HG03280 (cell line): ENCODE measurements at regions not wholly inside any gene's neighbourhood (a gene's known extent, or its start where the extent isn't known, plus 50 kb on each side); places are given as distances from the start of the nearest gene placed in this dataset.
"Not testable (repeated sequence)": the region's sequence is repeated elsewhere in the genome, so short reads cannot be mapped to it uniquely, and the experiment has no call there.

Experiments used
- ATAC-seq: cut with Tn5 transposase; IDR thresholded peaks from one replicate; pipeline ENCODE4 v1.9.1; 2021; ENCODE audit warnings: mild to moderate bottlenecking, moderate library complexity; ENCODE audit not compliant: unreplicated experiment

DNA sequence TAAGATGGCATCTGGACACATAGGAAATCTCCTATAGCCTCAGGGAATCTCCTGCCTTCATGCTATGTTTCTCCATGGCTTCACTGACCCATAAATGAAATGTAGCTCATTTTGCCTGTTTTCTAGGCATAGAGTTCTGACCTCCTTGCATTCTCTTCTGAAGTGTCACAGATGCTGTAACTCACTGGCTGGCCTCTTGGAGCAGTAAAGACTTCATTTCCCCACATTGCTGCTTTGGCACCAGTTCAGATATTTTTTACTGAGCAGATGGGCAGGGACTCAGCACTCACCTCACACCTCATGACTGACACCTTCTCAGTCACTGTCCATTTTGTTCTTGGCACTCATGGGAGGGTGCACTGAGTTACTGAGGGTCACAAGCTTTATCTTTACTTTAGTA, 286.7 kb upstream of the TGFBR2 start:
- peak; percentile 64 for ATAC-seq

- no peak for ATAC-seq
Observed at GRCh38 chr3:30320392-30320791, 286.0 kb upstream of the TGFBR2 start.

DNA sequence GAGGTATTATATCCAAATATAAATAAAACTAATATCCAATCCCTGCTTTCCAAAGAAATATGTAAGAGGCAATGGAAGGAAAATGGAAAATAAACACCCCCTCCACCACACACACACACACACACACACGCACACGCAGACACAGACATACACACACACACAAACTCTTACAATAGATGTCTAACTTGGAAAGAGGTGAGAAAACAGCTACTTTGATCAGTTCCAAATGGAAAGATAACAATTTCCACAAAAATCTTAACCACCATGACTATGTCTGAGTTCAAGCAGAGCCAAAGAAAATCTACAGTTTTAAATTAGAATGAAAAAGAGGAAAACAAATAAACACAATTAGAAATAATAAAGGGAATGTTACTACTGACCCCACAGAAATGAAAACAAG, 285.3 kb upstream of the TGFBR2 start:
- no peak for ATAC-seq

GRCh38 chr3:30323649-30324048, 282.8 kb upstream of the TGFBR2 start:
- ATAC-seq = not testable (repeated sequence)

GRCh38 chr3:30324587-30324986, 281.8 kb upstream of the TGFBR2 start:
- no peak for ATAC-seq

DNA sequence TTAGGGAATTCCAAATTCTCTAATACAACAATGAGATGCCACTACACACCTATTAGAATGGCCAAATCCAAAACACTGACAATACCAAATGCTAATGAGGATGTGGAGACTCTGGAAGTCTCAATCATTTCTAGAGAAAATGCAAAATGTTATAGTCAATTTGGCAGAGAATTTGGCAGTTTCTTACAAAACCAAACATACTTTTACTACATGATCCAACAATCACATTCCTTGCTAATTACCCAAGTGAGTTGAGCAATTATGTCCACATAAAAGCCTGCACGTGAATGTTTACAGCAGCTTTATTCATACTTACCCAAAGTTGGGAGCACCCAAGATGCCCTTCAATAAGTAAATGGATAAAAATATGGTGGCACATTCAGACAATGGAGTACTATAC, 278.4 kb upstream of the TGFBR2 start:
- not testable (repeated sequence) for ATAC-seq

DNA sequence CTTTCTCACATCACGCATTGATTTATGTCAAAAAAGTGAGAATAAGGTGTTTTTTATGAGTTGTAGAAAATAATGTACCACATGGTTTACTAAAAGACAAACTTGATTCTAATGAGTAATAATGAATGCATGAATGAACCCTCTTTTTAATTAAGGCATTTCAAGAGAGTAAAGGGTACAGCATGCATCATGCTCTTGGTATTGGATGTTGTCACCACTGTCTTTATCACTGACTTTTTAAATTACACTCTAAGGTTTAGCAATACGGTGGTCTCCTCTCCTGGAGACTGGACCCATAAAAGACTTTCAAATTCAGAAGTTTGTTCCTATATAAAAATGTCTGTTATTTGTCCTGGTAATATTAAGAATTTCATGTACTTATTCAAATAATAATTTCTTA, 277.5 kb upstream of the TGFBR2 start:
- not testable (repeated sequence) for ATAC-seq

GRCh38 chr3:30331519-30331918, 274.9 kb upstream of the TGFBR2 start:
- ATAC-seq = no peak

DNA sequence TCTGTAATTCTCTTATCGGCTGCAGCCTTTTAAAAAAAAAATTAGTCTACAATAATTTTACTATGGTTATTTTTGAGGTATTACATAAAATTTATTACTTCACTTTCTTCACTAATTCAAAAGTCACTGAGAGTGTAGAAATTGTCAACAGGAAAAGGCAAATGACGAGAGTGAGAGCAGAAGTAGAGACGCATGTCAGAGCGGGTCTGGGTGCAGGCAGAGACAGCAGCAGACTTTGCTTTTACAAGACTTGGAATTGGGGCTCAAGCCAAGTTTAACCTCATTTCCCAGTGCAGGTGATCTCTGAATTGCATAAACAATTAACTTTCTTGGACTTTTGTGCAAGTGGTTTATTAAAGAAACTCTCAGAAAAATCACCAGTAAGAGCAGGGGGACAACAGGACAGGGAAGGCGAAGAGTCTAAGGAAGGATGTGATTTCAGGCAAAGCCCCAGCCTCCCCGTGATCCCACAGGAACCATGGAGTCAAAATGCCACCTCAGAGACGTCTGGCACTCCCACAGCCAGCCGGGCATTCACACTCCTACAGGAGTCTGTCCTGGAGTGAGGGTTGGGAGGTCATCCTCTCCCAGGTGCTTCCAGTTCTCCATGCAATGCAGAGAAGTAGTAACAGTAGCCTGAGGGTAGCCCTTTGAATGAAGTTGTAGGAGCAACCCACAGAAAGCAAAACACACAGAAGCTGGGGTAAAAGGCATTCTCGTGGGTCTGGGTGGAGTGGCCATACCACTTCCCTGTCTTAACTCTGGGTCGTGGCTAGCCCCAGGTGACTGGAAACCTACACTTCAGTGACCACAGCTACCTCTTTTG, 274.0 kb upstream of the TGFBR2 start:
- no peak for ATAC-seq

DNA sequence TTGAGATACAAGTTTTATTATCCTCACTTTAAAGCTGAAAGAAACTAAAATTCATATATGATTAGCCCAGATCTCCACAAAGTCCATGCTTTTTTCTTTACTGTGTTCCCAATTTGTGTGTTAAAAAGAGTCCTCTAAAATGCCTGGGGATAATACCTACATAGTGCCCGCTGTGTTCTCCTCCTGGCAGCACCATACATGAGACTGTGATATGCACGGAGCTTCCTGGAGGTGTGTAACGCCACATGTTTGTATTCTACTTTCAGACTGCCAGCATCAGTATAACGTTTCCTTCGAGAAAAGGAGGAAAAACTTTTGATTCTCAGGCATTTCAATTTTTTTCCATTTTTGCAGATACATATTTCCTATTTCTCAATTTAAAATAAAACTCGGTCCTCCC, 273.3 kb upstream of the TGFBR2 start:
- no peak for ATAC-seq

- ATAC-seq = no peak
Observed at GRCh38 chr3:30333903-30334302, 272.5 kb upstream of the TGFBR2 start.

DNA sequence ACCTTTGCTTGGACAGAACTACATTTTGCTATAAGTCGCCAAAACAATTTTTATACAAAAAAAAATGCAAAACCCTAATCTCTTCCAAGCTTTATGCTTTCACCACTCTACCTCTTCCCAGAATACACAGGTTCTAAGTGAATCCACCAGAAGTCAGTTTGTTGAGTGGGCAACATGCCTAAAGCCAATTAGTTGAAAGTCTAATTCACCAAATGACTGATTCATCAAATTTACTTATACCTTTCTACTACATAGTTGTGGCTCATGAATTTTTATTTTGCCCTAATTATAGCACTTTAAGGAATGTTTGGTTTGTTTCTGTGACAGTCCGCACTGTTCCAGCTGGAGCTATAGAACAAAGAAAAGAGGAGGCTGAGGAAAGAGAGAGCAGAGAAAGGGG, 265.9 kb upstream of the TGFBR2 start:
- ATAC-seq = no peak

GRCh38 chr3:30341079-30341478, 265.3 kb upstream of the TGFBR2 start:
- ATAC-seq = no peak

- no peak for ATAC-seq
Observed at GRCh38 chr3:30341851-30342250, 264.6 kb upstream of the TGFBR2 start.

DNA sequence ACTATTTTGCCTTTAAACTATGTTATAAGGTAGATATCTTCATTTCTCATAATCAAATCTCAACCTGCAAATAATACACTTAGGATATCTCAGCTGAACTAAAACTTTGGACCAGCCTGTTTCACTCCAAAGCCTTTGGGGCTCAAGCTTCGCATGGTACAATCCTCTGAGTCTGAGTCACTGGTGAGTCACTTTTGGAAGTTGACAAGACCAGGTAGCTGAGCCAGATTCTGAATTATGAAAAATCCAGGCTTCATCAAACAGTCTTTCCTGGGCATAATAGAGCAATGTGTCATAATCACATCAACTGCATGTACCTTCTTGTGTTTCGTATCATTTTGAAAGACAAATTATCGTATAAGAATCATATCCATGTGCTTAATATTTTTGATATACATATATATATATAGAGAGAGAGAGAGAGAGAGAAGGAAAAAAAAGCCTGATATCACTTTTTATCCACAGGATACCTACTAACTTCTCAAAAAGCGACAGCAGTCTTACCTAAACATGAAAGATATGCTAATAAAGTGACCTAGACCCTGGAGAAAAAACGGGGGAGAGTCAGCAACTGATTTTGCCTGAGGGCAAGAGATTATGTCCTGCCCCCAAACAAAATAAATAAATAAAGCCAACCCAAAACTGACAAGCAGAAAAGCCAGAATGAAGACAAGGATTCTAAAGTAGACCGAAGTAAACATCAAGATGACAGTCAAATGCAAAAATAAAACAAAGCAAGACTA, 263.9 kb upstream of the TGFBR2 start:
- ATAC-seq = no peak

GRCh38 chr3:30343067-30343831, 263.2 kb upstream of the TGFBR2 start:
- no peak for ATAC-seq

DNA sequence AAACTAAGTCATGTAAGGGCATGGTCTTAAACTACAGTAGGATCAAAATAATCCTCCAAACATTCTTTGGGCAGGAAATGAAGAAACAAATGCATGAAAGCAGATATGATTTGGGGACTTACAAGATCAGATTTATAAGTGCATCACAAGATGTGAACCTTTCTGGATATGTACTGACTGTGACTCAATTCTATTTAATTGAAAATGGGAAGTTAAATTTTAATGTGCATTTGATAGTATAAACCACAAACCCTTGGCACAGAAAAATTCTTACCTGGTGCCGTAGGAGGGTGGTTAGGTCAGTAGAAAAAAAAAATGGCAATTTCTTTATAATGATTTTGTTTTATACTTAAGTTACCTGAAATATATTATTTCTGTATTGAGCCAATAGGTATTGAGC, 262.5 kb upstream of the TGFBR2 start:
- ATAC-seq = no peak

- no peak for ATAC-seq
Observed at GRCh38 chr3:30344288-30344687, 262.1 kb upstream of the TGFBR2 start.

- ATAC-seq = no peak
Observed at GRCh38 chr3:30346933-30347320, 259.5 kb upstream of the TGFBR2 start.

DNA sequence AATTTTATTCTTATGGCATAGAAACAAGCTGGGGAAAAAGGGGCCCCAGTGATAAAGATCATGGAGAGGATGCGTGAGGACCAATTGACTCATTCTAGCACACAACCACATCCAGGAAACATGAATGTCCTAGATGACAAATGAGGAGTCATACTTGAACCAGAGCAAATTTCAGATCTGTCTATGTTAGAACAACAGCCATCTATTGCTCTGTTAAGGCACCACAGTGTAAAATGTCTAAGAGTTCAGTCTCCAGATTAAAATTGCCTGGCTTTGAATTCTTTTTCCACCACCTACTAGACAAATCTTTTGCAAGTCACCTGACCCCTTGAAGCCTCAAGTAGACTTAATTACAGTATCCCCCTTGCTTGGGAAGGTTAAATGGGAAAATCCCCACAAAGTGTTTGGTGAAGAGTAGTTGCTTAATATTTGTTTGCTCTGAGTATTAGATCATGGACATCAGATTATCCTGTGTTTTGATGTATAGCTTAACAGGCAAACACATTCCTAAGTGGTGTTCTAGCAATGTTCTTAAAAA, 258.7 kb upstream of the TGFBR2 start:
- peak; percentile 75 for ATAC-seq

DNA sequence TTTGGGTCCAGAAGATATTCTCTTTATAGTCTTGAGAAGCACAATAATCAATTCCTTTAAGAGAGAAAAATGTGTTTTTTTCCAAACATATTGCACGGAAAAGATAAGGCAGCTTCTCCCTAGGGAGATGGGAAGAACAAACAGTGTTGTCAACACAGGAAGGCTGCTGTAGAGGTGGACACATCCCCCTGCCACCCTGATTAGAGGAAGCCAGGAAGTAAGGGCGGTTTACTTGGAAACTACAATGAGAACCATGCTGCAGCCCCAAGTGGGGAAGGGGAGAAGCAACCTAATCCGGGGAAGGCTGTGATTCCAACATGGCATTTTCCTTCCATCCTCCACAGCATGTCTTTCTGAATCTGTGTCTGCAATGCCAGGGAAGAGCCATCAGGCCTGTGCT, 256.9 kb upstream of the TGFBR2 start:
- no peak for ATAC-seq
